HCT116 (cell line): ENCODE measurements at regions not wholly inside any gene's neighbourhood (a gene's known extent, or its start where the extent isn't known, plus 50 kb on each side); places are given as distances from the start of the nearest gene placed in this dataset.

ENCODE experiments used
- ATAC-seq: fragments of 200-7000 bp; cut with Tn5 transposase; 2 replicates; pipeline ENCODE4 v1.9.1; 2020; ENCODE audit warnings: mild to moderate bottlenecking, moderate library complexity
- BruUV-seq: library from RNA; stranded (reverse); fragments of 400-500 nt; replicated peaks from 2 replicates; lab custom pipeline; 2021; lab: Mats Ljungman, UMichigan
- CTCF ChIA-PET: fragments of 300-600 bp; sonication (Branson Sonifier 250); formaldehyde crosslinking; loops from one replicate; lab custom pipeline; 2021; ENCODE audit warnings: antibody characterized with exemption; lab: Charles Lee
- POLR2A ChIA-PET: fragments of 300-600, 350-600 bp; sonication (Branson Sonifier 250); formaldehyde crosslinking; loops from one replicate; lab custom pipeline; 2021; ENCODE audit warnings: antibody characterized with exemption; lab: Charles Lee
- RAD21 ChIA-PET, 2 experiments: fragments of 300-600 bp; sonication (Branson Sonifier 250); formaldehyde crosslinking; loops; one replicate each; lab custom pipeline; 2023; ENCODE audit warnings: low total read pairs in 2 of 2; ENCODE audit not compliant: uncharacterized antibody in 2 of 2, unreplicated experiment in 2 of 2, low non-redundant PET in 1 of 2; lab: Charles Lee
- DNase-seq: peaks from one replicate; pipeline ENCODE4 v3.0.0-alpha.2; 2010; ENCODE audit warnings: low read depth, low spot score
- H2AFZ ChIP-seq: fragments of 200-600 bp; shearing (Covaris generic), sonication (generic); 2 replicates; pipeline ENCODE4 v1.6.1; 2017; ENCODE audit warnings: low read depth, mixed run types, mixed read lengths, antibody characterized with exemption, low read length; ENCODE audit not compliant: poor library complexity, severe bottlenecking
- H3K27ac ChIP-seq: 2 replicates; pipeline ENCODE4 v1.5.1; 2012; ENCODE audit warnings: low read depth, low read length
- H3K27me3 ChIP-seq: fragments of 200-600 bp; sonication (generic); 2 replicates; pipeline ENCODE4 v1.6.1; 2016; ENCODE audit warnings: mixed run types, low read length, mixed read lengths; ENCODE audit not compliant: insufficient read depth
- H3K36me3 ChIP-seq, 2 experiments: fragments of 200-500 bp in 1 of 2; fragments of 200-600 bp in 1 of 2; sonication (Bioruptor generic) in 1 of 2; sonication (generic) in 1 of 2; 2 replicates each; pipeline versions ENCODE4 v1.5.1 to v1.6.1; 2014 to 2016; ENCODE audit warnings: low read length in 2 of 2, inconsistent platforms in 1 of 2, mixed read lengths in 1 of 2, mixed run types in 1 of 2; ENCODE audit not compliant: insufficient read depth in 2 of 2, control insufficient read depth in 1 of 2
- H3K4me1 ChIP-seq, 2 experiments: fragments of 200-600 bp in 1 of 2; sonication (generic) in 1 of 2; 2 replicates each; pipeline versions ENCODE4 v1.5.1 to v1.6.1; 2012 to 2017; ENCODE audit warnings: low read length in 2 of 2, inconsistent platforms in 1 of 2, mild to moderate bottlenecking in 1 of 2, mixed read lengths in 1 of 2, mixed run types in 1 of 2, moderate library complexity in 1 of 2; ENCODE audit not compliant: insufficient read depth in 2 of 2, control insufficient read depth in 1 of 2
- H3K4me2 ChIP-seq: fragments of 200-600 bp; sonication (generic); 2 replicates; pipeline ENCODE4 v1.6.1; 2017; ENCODE audit warnings: mixed run types, low read length, mixed read lengths
- H3K4me3 ChIP-seq, 2 experiments: fragments of 200-600 bp in 1 of 2; sonication (generic) in 1 of 2; replicated peaks in 1 of 2; 2 replicates each; pipeline ENCODE4 v1.5.1; 2011 to 2016; ENCODE audit warnings: low read length in 2 of 2, control low read depth in 1 of 2, low read depth in 1 of 2, mild to moderate bottlenecking in 1 of 2, mixed read lengths in 1 of 2, mixed run types in 1 of 2
- H3K79me2 ChIP-seq: fragments of 200-600 bp; sonication (generic); 2 replicates; pipeline ENCODE4 v1.6.1; 2017; ENCODE audit warnings: mild to moderate bottlenecking, mixed run types, low read length, moderate library complexity, mixed read lengths; ENCODE audit not compliant: insufficient read depth
- H3K9ac ChIP-seq: fragments of 200-600 bp; sonication (generic); 2 replicates; pipeline ENCODE4 v1.6.1; 2016; ENCODE audit warnings: low read length, mixed read lengths
- H3K9me2 ChIP-seq: fragments of 200-600 bp; sonication (generic), shearing (Covaris generic); 2 replicates; pipeline ENCODE4 v1.6.1; 2017; ENCODE audit warnings: mixed run types, mild to moderate bottlenecking, moderate library complexity; ENCODE audit not compliant: insufficient read depth
- H3K9me3 ChIP-seq, 2 experiments: fragments of 200-500 bp in 1 of 2; fragments of 200-600 bp in 1 of 2; sonication (Bioruptor generic) in 1 of 2; sonication (generic) in 1 of 2; 2 replicates each; pipeline ENCODE4 v1.6.1; 2014 to 2017; ENCODE audit warnings: low read length in 2 of 2, mixed read lengths in 2 of 2, inconsistent platforms in 1 of 2, low read depth in 1 of 2, mild to moderate bottlenecking in 1 of 2, mixed run types in 1 of 2, moderate library complexity in 1 of 2; ENCODE audit not compliant: control insufficient read depth in 1 of 2, insufficient read depth in 1 of 2
- H4K20me1 ChIP-seq: fragments of 200-600 bp; sonication (generic), shearing (Covaris generic); 2 replicates; pipeline ENCODE4 v1.6.1; 2017; ENCODE audit warnings: mixed run types, mild to moderate bottlenecking, moderate library complexity; ENCODE audit not compliant: insufficient read depth
- CBX3 ChIP-seq: IDR thresholded peaks from 2 replicates; pipeline ENCODE4 v1.6.1; 2012; ENCODE audit warnings: low read depth
- EGR1 ChIP-seq: IDR thresholded peaks from 2 replicates; pipeline ENCODE4 v1.6.1; 2012; ENCODE audit warnings: low read depth
- ELF1 ChIP-seq: IDR thresholded peaks from 2 replicates; pipeline ENCODE4 v1.6.1; 2012; ENCODE audit warnings: low read depth, borderline replicate concordance
- EZH2 ChIP-seq: fragments of 200-600 bp; sonication (generic); IDR thresholded peaks from 2 replicates; pipeline ENCODE4 v1.6.1; 2017; ENCODE audit warnings: antibody characterized with exemption, mixed run types
- EZH2phosphoT487 ChIP-seq: fragments of 200-600 bp; IDR thresholded peaks from 2 replicates; pipeline ENCODE4 v1.6.1; 2018; ENCODE audit warnings: antibody characterized with exemption, borderline replicate concordance
- FOSL1 ChIP-seq: IDR thresholded peaks from 2 replicates; pipeline ENCODE4 v1.6.1; 2012; ENCODE audit warnings: low read depth
- POLR2A ChIP-seq: IDR thresholded peaks from 2 replicates; pipeline ENCODE4 v1.7.0; 2011; ENCODE audit warnings: borderline replicate concordance; ENCODE audit not compliant: insufficient read depth, insufficient read length; ENCODE audit errors: extremely low read depth
- POLR2AphosphoS5 ChIP-seq: IDR thresholded peaks from 2 replicates; pipeline ENCODE4 v1.6.1; 2011; ENCODE audit warnings: mild to moderate bottlenecking, low read depth, low read length, moderate library complexity
- SP1 ChIP-seq: IDR thresholded peaks from 2 replicates; pipeline ENCODE4 v1.6.1; 2012; ENCODE audit warnings: low read depth
- SRF ChIP-seq: IDR thresholded peaks from 2 replicates; pipeline ENCODE4 v1.6.1; 2012; ENCODE audit warnings: low read depth
- TCF7L2 ChIP-seq: IDR thresholded peaks from 2 replicates; pipeline ENCODE4 v1.7.0; 2011; ENCODE audit warnings: borderline replicate concordance, inconsistent platforms; ENCODE audit not compliant: insufficient read depth, insufficient read length; ENCODE audit errors: extremely low read depth
- YY1 ChIP-seq: IDR thresholded peaks from 2 replicates; pipeline ENCODE4 v1.6.1; 2011; ENCODE audit warnings: low read length, low read depth, moderate library complexity, mild to moderate bottlenecking; ENCODE audit not compliant: insufficient replicate concordance; ENCODE audit errors: extremely low read depth
- intact Hi-C: fragments of 100-400 bp; cut with micrococcal nuclease; formaldehyde crosslinking; loops from 2 replicates; pipeline ENCODE4 v1.10.0; 2022
- TF ChIP-seq, protein P1 (sequence below), 3 experiments: fragments of 200-600 bp in 1 of 3; sonication (generic) in 1 of 3; IDR thresholded peaks in 2 of 3; conservative IDR thresholded peaks in 1 of 3; 2 replicates each; pipeline ENCODE4 v1.5.1; 2012 to 2017; ENCODE audit warnings: low read depth in 2 of 3, low read length in 2 of 3, antibody characterized with exemption in 1 of 3, borderline replicate concordance in 1 of 3, control low read depth in 1 of 3, mild to moderate bottlenecking in 1 of 3, mixed read lengths in 1 of 3, mixed run types in 1 of 3, moderate library complexity in 1 of 3; ENCODE audit not compliant: insufficient read depth in 1 of 3
- TF ChIP-seq, protein P2 (sequence below): IDR thresholded peaks from 2 replicates; pipeline ENCODE4 v1.6.1; 2012; ENCODE audit warnings: low read depth
- TF ChIP-seq, protein P3 (sequence below): IDR thresholded peaks from 2 replicates; pipeline ENCODE4 v1.6.1; 2012
- TF ChIP-seq, protein P4 (sequence below): IDR thresholded peaks from 2 replicates; pipeline ENCODE4 v1.6.1; 2012

DNA sequence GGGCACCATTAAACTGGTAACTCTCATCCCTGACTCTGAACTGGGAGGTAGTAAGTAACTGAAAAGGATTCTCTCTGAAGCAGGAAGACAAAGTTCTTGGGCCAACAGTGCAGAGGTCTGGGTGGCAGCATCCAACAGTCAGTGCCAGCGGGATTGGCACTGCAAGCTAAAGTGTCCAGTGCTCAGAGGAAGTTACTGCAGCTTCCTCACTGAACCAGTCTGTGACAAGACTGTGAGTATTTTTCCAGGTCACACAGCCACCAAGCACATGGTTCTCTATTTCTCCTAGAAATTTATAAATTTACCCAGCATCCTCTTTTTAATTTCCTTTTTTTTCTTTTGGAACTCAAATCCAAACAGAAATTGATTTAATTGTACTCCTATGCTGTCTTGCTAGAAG is 81.6 kb upstream of the FAR2 start:
- no peak for TF ChIP-seq YY1
- TF ChIP-seq POLR2AphosphoS5, result no peak
- no peak for TF ChIP-seq EGR1
- TF ChIP-seq, protein P1, sequence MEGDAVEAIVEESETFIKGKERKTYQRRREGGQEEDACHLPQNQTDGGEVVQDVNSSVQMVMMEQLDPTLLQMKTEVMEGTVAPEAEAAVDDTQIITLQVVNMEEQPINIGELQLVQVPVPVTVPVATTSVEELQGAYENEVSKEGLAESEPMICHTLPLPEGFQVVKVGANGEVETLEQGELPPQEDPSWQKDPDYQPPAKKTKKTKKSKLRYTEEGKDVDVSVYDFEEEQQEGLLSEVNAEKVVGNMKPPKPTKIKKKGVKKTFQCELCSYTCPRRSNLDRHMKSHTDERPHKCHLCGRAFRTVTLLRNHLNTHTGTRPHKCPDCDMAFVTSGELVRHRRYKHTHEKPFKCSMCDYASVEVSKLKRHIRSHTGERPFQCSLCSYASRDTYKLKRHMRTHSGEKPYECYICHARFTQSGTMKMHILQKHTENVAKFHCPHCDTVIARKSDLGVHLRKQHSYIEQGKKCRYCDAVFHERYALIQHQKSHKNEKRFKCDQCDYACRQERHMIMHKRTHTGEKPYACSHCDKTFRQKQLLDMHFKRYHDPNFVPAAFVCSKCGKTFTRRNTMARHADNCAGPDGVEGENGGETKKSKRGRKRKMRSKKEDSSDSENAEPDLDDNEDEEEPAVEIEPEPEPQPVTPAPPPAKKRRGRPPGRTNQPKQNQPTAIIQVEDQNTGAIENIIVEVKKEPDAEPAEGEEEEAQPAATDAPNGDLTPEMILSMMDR (IDR thresholded peaks at IDR 0.05 in 2 of 3, conservative IDR thresholded peaks at IDR 0.05 in 1 of 3; ENCODE audit: borderline replicate concordance in 1 of 3, insufficient read depth in 1 of 3, low read depth in 2 of 3, low read length in 2 of 3), result no peak
- TF ChIP-seq SRF, result no peak
- no peak for TF ChIP-seq EZH2
- TF ChIP-seq POLR2A, result no peak
- TF ChIP-seq, protein P2, sequence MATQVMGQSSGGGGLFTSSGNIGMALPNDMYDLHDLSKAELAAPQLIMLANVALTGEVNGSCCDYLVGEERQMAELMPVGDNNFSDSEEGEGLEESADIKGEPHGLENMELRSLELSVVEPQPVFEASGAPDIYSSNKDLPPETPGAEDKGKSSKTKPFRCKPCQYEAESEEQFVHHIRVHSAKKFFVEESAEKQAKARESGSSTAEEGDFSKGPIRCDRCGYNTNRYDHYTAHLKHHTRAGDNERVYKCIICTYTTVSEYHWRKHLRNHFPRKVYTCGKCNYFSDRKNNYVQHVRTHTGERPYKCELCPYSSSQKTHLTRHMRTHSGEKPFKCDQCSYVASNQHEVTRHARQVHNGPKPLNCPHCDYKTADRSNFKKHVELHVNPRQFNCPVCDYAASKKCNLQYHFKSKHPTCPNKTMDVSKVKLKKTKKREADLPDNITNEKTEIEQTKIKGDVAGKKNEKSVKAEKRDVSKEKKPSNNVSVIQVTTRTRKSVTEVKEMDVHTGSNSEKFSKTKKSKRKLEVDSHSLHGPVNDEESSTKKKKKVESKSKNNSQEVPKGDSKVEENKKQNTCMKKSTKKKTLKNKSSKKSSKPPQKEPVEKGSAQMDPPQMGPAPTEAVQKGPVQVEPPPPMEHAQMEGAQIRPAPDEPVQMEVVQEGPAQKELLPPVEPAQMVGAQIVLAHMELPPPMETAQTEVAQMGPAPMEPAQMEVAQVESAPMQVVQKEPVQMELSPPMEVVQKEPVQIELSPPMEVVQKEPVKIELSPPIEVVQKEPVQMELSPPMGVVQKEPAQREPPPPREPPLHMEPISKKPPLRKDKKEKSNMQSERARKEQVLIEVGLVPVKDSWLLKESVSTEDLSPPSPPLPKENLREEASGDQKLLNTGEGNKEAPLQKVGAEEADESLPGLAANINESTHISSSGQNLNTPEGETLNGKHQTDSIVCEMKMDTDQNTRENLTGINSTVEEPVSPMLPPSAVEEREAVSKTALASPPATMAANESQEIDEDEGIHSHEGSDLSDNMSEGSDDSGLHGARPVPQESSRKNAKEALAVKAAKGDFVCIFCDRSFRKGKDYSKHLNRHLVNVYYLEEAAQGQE, result no peak
- TF ChIP-seq CBX3, result no peak
- no peak for TF ChIP-seq EZH2phosphoT487
- no peak for TF ChIP-seq TCF7L2
- no peak for TF ChIP-seq SP1
- TF ChIP-seq, protein P3, sequence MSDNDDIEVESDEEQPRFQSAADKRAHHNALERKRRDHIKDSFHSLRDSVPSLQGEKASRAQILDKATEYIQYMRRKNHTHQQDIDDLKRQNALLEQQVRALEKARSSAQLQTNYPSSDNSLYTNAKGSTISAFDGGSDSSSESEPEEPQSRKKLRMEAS, result no peak
- TF ChIP-seq FOSL1, result no peak
- TF ChIP-seq, protein P4, sequence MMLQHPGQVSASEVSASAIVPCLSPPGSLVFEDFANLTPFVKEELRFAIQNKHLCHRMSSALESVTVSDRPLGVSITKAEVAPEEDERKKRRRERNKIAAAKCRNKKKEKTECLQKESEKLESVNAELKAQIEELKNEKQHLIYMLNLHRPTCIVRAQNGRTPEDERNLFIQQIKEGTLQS, result no peak
- no peak for TF ChIP-seq ELF1

More for the DNA sequence above, 81.6 kb upstream of the FAR2 start:
- no TSS peak for BruUV-seq
- Histone ChIP-seq H3K4me3 (no peak overlapping the region), H3K27me3 (no peaks in the 10 kb centered on the region), H4K20me1 (no peaks in the 10 kb centered on the region), H3K36me3 (no peaks in the 10 kb centered on the region), H3K79me2 (no peaks in the 10 kb centered on the region), H3K9me3 (no peaks in the 10 kb centered on the region), H3K9ac (no peak overlapping the region), H3K27ac (no peak overlapping the region), H3K9me2 (no peaks in the 10 kb centered on the region), H2AFZ (no peak overlapping the region), H3K4me2 (no peak overlapping the region), H3K4me1 (peaks cover 4 to 7% of the 10 kb centered on the region in 2 experiments; a peak in 3 of 4 replicates)
- RAD21 ChIA-PET, result no interaction called here
- intact Hi-C loops, result loop anchor here (10.0 kb wide), 1 partner anchor 447 kb away; no protein-coding TSS in a partner anchor
- ATAC-seq (no peak), DNase-seq (no peak)
- POLR2A ChIA-PET, result no interaction called here
- CTCF ChIA-PET, result interaction anchor here (1.2 kb wide), 1 partner anchor 21 kb away, joined by 3 read pairs; no protein-coding TSS in a partner anchor
